Skin epidermis (tissue), 12 donors: ENCODE measurements at regions not wholly inside any gene's neighbourhood (a gene's known extent, or its start where the extent isn't known, plus 50 kb on each side); places are given as distances from the start of the nearest gene placed in this dataset.
"Not testable (repeated sequence)": the region's sequence is repeated elsewhere in the genome, so short reads cannot be mapped to it uniquely, and the experiment has no call there.

Source experiments
- H3K27ac ChIP-seq, 21 experiments: fragments of 200-600 bp; sonication (generic) in 11 of 21; one replicate each; pipeline ENCODE4 v1.5.0; 2020; ENCODE audit warnings: mild to moderate bottlenecking in 3 of 21, inconsistent platforms in 2 of 21, moderate library complexity in 2 of 21
- H3K4me3 ChIP-seq, 7 experiments: fragments of 200-600 bp; sonication (generic) in 2 of 7; one replicate each; pipeline ENCODE4 v1.5.0; 2020; ENCODE audit warnings: inconsistent platforms in 2 of 7, mild to moderate bottlenecking in 2 of 7, moderate library complexity in 1 of 7

GRCh38 chr20:40307997-40308396 is 381.0 kb downstream of the MAFB start:
- no peak overlapping the region for H3K4me3 ChIP-seq
- H3K27ac ChIP-seq: no peak overlapping the region

GRCh38 chr20:40307268-40307667 is 381.8 kb downstream of the MAFB start:
- Histone ChIP-seq H3K27ac (no peak overlapping the region), H3K4me3 (no peak overlapping the region)

GRCh38 chr20:40305303-40305702 is 383.7 kb downstream of the MAFB start:
- no peak overlapping the region for H3K27ac ChIP-seq
- no peak overlapping the region for H3K4me3 ChIP-seq

- no peak overlapping the region for H3K4me3 ChIP-seq
- no peak overlapping the region for H3K27ac ChIP-seq
Measured at GRCh38 chr20:40304119-40304613, 384.9 kb downstream of the MAFB start.

- Histone ChIP-seq H3K4me3 (no peak overlapping the region), H3K27ac (no peak overlapping the region)
Measured at GRCh38 chr20:40294747-40295146, 394.3 kb downstream of the MAFB start.

- H3K27ac ChIP-seq: peak overlapping the region in 1 of 21 experiments; percentile 6
Measured at GRCh38 chr20:40294175-40294574, 394.9 kb downstream of the MAFB start.

GRCh38 chr20:40293740-40294139 is 395.3 kb downstream of the MAFB start:
- peak overlapping the region in 1 of 21 experiments; percentile 6 for H3K27ac ChIP-seq
- H3K4me3 ChIP-seq: no peak overlapping the region

More at GRCh38 chr20:40294175-40294574, 394.9 kb downstream of the MAFB start:
- H3K4me3 ChIP-seq: no peak overlapping the region

- Histone ChIP-seq H3K4me3 (no peak overlapping the region), H3K27ac (no peak overlapping the region)
Measured at GRCh38 chr20:40291493-40292135, 397.4 kb downstream of the MAFB start.

GRCh38 chr20:40287683-40288082 is 401.4 kb downstream of the MAFB start:
- Histone ChIP-seq H3K4me3 (no peak overlapping the region), H3K27ac (peak overlapping the region in 2 of 21 experiments; percentile 30 to 38)

GRCh38 chr20:40286975-40287531 is 402.0 kb downstream of the MAFB start:
- Histone ChIP-seq H3K27ac (peak overlapping the region in 2 of 21 experiments; percentile 30 to 38), H3K4me3 (no peak overlapping the region)

- no peak overlapping the region for H3K27ac ChIP-seq
Measured at GRCh38 chr20:40284611-40285010, 404.4 kb downstream of the MAFB start.

GRCh38 chr20:40283689-40284088 is 405.3 kb downstream of the MAFB start:
- Histone ChIP-seq H3K4me3 (no peak overlapping the region), H3K27ac (no peak overlapping the region)

More at GRCh38 chr20:40284611-40285010, 404.4 kb downstream of the MAFB start:
- no peak overlapping the region for H3K4me3 ChIP-seq

GRCh38 chr20:40282941-40283340 is 406.1 kb downstream of the MAFB start:
- H3K27ac ChIP-seq: no peak overlapping the region
- no peak overlapping the region for H3K4me3 ChIP-seq

- H3K4me3 ChIP-seq: no peak overlapping the region
- peak overlapping the region in 1 of 21 experiments; percentile 5 for H3K27ac ChIP-seq
Measured at GRCh38 chr20:40282541-40282940, 406.5 kb downstream of the MAFB start.

- Histone ChIP-seq H3K4me3 (no peak overlapping the region), H3K27ac (peak overlapping the region in 7 of 21 experiments; percentile 16 to 81 (median 47))
Measured at GRCh38 chr20:40280616-40281015, 408.4 kb downstream of the MAFB start.

GRCh38 chr20:40279390-40279789 is 409.6 kb downstream of the MAFB start:
- H3K27ac ChIP-seq: peak overlapping the region in 13 of 21 experiments; percentile 10 to 83 (median 61)
- no peak overlapping the region for H3K4me3 ChIP-seq

GRCh38 chr20:40278673-40279072 is 410.4 kb downstream of the MAFB start:
- H3K27ac ChIP-seq: peak overlapping the region in 17 of 21 experiments; percentile 10 to 83 (median 56)
- no peak overlapping the region for H3K4me3 ChIP-seq

- peak overlapping the region in 7 of 21 experiments; percentile 3 to 63 (median 13) for H3K27ac ChIP-seq
Measured at GRCh38 chr20:40276301-40276700, 412.7 kb downstream of the MAFB start.

GRCh38 chr20:40275738-40276137 is 413.3 kb downstream of the MAFB start:
- H3K27ac ChIP-seq: peak overlapping the region in 4 of 21 experiments; percentile 3 to 60 (median 30)

More at GRCh38 chr20:40276301-40276700, 412.7 kb downstream of the MAFB start:
- H3K4me3 ChIP-seq: no peak overlapping the region

GRCh38 chr20:40274912-40275533 is 414.0 kb downstream of the MAFB start:
- Histone ChIP-seq H3K27ac (no peak overlapping the region), H3K4me3 (no peak overlapping the region)

More at GRCh38 chr20:40275738-40276137, 413.3 kb downstream of the MAFB start:
- H3K4me3 ChIP-seq: no peak overlapping the region

GRCh38 chr20:40269274-40269673 is 419.8 kb downstream of the MAFB start:
- H3K4me3 ChIP-seq, H3K27ac ChIP-seq: not testable (repeated sequence)
